NCI-H1092 (cell line): ENCODE measurements at regions not wholly inside any gene's neighbourhood (a gene's known extent, or its start where the extent isn't known, plus 50 kb on each side); places are given as distances from the start of the nearest gene placed in this dataset.
A peak's percentile ranks its signal among the peaks of the same experiment; 100 is the strongest.

ENCODE experiments used
- DNase-seq: peaks from one replicate; lab custom pipeline; 2025; lab: John Stamatoyannopoulos, UW

- DNase-seq: no peak
Observed at GRCh38 chr13:74966275-74966674, 515.7 kb downstream of the TBC1D4 start.

- DNase-seq: no peak
Observed at GRCh38 chr13:74945637-74946036, 536.3 kb downstream of the TBC1D4 start.

GRCh38 chr13:74931698-74932433, 550.1 kb downstream of the TBC1D4 start:
- DNase-seq: no peak

GRCh38 chr13:74930402-74931165, 551.4 kb downstream of the TBC1D4 start:
- DNase-seq: no peak

- DNase-seq: no peak
Observed at GRCh38 chr13:74929436-74929835, 552.5 kb downstream of the TBC1D4 start.

- no peak for DNase-seq
Observed at GRCh38 chr13:74927823-74928222, 554.1 kb downstream of the TBC1D4 start.

GRCh38 chr13:74922963-74923362, 559.0 kb downstream of the TBC1D4 start:
- DNase-seq: no peak

- DNase-seq: no peak
Observed at GRCh38 chr13:74921326-74921725, 560.6 kb downstream of the TBC1D4 start.

- no peak for DNase-seq
Observed at GRCh38 chr13:74920920-74921319, 561.0 kb downstream of the TBC1D4 start.

GRCh38 chr13:74920361-74920760, 561.6 kb downstream of the TBC1D4 start:
- no peak for DNase-seq

- no peak for DNase-seq
Observed at GRCh38 chr13:74919914-74920313, 562.1 kb downstream of the TBC1D4 start.

- DNase-seq: no peak
Observed at GRCh38 chr13:74912898-74913297, 569.1 kb downstream of the TBC1D4 start.

GRCh38 chr13:74910415-74910814, 571.6 kb downstream of the TBC1D4 start:
- DNase-seq: no peak

- no peak for DNase-seq
Observed at GRCh38 chr13:74907788-74908187, 574.2 kb downstream of the TBC1D4 start.

- DNase-seq: no peak
Observed at GRCh38 chr13:74904556-74904955, 577.4 kb downstream of the TBC1D4 start.

GRCh38 chr13:74895042-74895796, 586.8 kb downstream of the TBC1D4 start:
- no peak for DNase-seq

GRCh38 chr13:74892096-74892495, 589.9 kb downstream of the TBC1D4 start:
- DNase-seq: no peak

- DNase-seq: peak; percentile 25
Observed at GRCh38 chr13:74891610-74892009, 590.4 kb downstream of the TBC1D4 start.

GRCh38 chr13:74889321-74889720, 592.6 kb downstream of the TBC1D4 start:
- DNase-seq: no peak

- DNase-seq: no peak
Observed at GRCh38 chr13:74886502-74886901, 595.5 kb downstream of the TBC1D4 start.

- no peak for DNase-seq
Observed at GRCh38 chr13:74883834-74884233, 598.1 kb downstream of the TBC1D4 start.

- DNase-seq: no peak
Observed at GRCh38 chr13:74871369-74872070, 610.4 kb downstream of the TBC1D4 start.
